GM12874 (cell line): ENCODE measurements at regions not wholly inside any gene's neighbourhood (a gene's known extent, or its start where the extent isn't known, plus 50 kb on each side); places are given as distances from the start of the nearest gene placed in this dataset.

ENCODE experiments used
- TF ChIP-seq, protein P1 (sequence below): IDR thresholded peaks from 2 replicates; pipeline ENCODE4 v1.5.1; 2011; ENCODE audit warnings: low read depth, mild to moderate bottlenecking, control low read depth, low read length, moderate library complexity; ENCODE audit not compliant: insufficient read depth

GRCh38 chr3:105959851-105960250 lies 91.0 kb upstream of the CBLB start:
- TF ChIP-seq, protein P1, sequence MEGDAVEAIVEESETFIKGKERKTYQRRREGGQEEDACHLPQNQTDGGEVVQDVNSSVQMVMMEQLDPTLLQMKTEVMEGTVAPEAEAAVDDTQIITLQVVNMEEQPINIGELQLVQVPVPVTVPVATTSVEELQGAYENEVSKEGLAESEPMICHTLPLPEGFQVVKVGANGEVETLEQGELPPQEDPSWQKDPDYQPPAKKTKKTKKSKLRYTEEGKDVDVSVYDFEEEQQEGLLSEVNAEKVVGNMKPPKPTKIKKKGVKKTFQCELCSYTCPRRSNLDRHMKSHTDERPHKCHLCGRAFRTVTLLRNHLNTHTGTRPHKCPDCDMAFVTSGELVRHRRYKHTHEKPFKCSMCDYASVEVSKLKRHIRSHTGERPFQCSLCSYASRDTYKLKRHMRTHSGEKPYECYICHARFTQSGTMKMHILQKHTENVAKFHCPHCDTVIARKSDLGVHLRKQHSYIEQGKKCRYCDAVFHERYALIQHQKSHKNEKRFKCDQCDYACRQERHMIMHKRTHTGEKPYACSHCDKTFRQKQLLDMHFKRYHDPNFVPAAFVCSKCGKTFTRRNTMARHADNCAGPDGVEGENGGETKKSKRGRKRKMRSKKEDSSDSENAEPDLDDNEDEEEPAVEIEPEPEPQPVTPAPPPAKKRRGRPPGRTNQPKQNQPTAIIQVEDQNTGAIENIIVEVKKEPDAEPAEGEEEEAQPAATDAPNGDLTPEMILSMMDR = no peak

DNA sequence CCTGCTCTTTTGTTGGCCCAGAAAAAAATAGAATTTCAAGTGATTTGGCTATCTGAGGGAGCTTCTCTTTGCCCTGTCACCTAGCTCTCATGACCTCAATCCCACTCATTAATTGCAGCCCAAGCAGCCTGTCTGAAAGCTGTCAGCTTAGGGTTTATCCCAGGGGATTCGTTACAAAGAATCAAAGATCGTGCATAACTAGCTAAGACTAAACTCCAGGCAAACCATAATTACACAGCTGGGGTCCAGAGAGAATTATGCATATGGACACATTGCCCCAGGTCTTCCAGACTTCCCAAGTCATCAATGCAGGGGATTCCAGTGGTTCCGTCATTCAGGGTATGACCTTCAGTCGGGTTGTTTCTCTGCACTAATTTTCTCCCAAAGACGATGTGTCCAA lies 91.6 kb upstream of the CBLB start:
- TF ChIP-seq, protein P1 = no peak

DNA sequence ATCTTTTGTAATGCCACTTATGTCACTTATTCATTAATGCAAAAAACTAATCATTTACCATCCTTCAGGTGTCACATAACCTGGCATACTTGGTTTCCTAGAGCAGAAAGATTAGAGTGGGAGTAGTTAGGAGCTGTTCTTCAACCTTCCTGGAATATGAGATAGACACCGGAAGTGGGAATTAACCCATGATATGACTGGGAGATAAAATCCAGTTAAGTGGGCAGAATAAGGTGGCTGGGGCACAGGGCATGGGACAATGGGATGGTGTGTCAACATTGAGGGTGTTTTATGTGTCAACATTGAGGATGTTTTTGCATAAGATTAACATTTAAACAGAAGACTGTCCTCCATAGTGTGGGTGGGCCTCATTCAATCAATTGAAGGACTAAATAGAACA lies 94.3 kb upstream of the CBLB start:
- TF ChIP-seq, protein P1 = no peak

- TF ChIP-seq, protein P1 = no peak
These were observed 96.6 kb upstream of the CBLB start for GRCh38 chr3:105965384-105965783.

DNA sequence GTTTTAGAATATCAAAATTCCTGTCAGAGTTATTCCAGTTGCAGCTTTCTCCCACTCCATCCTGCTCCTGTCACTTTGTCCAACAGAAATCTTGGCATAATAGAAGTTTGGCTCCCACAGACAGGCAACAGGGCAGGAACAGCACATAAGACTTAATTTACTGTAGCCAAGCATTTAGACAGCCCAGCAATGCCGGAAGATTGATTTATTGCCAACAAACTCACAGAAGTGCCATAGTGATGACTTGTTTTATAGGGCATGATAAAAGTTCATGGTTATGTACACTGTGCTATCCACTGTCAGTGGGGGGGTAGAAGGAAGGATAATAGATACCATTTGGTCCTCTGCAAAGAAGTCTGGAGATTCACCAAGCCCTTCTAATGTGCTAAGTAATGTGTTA lies 98.3 kb upstream of the CBLB start:
- TF ChIP-seq, protein P1 = no peak

GRCh38 chr3:105970283-105970682 lies 101.5 kb upstream of the CBLB start:
- TF ChIP-seq, protein P1 = no peak

DNA sequence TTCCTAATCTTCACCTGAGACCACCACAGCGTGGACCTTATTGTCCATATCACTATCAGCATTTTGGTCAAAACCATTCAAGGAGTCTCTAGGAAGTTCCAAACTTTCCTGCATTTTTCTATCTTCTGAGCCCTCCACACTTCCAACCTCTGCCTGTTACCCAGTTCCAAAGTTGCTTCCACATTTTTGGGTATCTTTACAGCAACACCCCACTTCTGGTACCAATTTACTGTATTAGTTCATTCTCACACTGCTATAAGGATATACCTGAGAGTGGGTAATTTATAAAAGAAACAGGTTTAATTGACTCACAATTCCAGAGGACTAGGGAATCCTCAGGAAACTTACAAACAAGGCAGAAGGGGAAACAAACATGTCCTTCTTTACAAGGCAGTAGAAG lies 103.3 kb upstream of the CBLB start:
- TF ChIP-seq, protein P1 = no peak

DNA sequence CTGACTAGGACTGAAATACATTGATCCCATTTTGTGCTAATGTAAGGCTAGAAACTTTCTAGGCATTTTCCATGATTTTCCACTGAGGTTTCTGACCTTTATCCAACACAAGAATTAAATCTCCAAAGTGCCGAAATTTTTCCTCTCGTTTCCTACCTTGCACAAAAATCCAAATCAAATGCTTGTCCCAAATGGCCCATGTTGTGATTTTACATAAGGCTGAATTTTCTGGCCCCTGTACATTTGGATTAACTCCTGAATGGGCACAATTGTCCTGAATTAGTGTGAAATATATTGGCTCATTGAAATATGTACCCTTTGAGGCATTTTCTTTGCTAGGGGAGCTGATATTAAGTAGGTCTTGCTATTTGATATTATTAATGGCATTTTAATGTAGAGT lies 105.6 kb upstream of the CBLB start:
- TF ChIP-seq, protein P1 = no peak
